GM19463 (cell line): ENCODE measurements at regions not wholly inside any gene's neighbourhood (a gene's known extent, or its start where the extent isn't known, plus 50 kb on each side); places are given as distances from the start of the nearest gene placed in this dataset.

Experiments used
- ATAC-seq: cut with Tn5 transposase; IDR thresholded peaks from one replicate; pipeline ENCODE4 v1.9.1; 2021; ENCODE audit warnings: mild to moderate bottlenecking, moderate library complexity; ENCODE audit not compliant: unreplicated experiment

GRCh38 chr4:67051000-67051789, 494.1 kb downstream of the CENPC start:
- ATAC-seq, result no peak

DNA sequence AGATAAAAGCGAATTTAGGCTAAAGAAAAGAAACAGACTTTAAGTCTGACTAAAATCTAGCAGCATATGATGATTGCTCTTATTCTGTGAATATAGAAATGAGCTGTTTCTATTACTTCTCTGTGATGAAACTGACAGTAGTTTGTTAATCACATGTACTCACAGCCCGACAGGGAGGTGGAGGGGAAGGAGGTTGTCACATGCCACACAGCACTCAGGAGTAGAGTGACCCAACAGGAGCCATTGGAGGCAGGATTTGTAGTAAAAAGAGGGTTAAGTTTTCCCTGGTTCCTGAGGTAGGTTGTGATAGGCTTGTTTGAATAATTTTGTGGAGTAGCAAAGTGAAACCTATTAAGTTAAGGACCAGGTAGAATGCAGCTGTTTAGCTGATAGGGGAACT, 495.9 kb downstream of the CENPC start:
- no peak for ATAC-seq

DNA sequence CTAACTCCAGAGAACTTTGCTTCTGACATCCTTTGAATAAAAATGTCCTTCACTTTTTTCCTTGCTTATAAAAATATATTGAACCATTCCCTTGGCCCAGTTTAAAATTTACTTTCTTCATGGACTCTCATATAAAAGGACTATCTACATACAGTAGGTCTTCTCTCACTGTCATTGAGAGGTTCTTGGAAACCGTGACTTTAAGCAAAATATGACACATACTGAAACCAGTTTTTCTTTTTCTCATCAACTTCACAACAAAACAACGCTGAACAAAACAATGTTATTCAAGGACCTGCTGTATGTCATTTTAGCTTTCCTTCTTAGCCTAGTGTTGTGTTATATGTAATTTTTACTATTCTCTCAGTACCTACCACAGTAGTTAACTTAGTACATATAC, 496.8 kb downstream of the CENPC start:
- ATAC-seq, result no peak

GRCh38 chr4:67040315-67040714, 505.0 kb downstream of the CENPC start:
- ATAC-seq, result no peak

- ATAC-seq, result no peak
Observed at GRCh38 chr4:67038228-67038566, 507.1 kb downstream of the CENPC start.

- no peak for ATAC-seq
Observed at GRCh38 chr4:67037504-67038227, 507.6 kb downstream of the CENPC start.

- no peak for ATAC-seq
Observed at GRCh38 chr4:67036791-67037190, 508.5 kb downstream of the CENPC start.

DNA sequence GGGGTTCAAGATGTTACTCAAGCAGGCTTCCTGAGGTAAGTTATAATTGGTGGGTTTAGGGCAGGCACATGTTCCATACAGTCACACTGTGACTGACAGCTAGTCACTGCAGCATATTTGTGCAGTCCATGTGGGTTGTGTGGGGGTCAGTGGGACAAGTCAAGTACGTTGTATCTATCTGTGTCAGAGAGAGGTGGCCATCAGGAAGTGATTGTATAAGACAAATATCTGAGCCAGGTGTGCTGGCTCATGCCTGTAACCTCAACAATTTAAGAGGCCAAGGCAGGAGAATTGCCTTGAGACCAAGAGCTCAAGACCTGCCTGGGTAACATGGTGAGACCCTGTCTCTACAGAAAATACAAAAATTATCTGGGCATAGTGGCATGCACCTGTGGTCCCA, 509.3 kb downstream of the CENPC start:
- no peak for ATAC-seq

GRCh38 chr4:67035501-67035900, 509.8 kb downstream of the CENPC start:
- ATAC-seq, result no peak

GRCh38 chr4:67030636-67031035, 514.7 kb downstream of the CENPC start:
- ATAC-seq, result no peak

DNA sequence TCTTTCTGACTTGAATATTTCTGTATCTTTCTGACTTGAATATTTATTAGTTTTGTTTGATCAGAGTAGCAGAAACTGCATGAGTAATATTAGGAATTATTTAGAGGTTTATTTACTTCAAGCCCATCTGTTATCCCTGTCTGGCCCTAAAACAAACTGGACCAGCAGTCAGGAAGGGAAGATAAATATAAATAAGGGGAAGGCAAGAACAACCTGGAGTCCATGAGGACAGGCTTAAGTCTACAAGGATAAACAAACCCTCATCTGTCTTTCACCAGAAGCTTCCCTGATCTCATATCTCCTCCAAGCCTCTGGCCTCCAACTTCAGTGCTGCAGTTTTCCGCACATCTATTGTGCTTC, 524.9 kb downstream of the CENPC start:
- ATAC-seq, result no peak

DNA sequence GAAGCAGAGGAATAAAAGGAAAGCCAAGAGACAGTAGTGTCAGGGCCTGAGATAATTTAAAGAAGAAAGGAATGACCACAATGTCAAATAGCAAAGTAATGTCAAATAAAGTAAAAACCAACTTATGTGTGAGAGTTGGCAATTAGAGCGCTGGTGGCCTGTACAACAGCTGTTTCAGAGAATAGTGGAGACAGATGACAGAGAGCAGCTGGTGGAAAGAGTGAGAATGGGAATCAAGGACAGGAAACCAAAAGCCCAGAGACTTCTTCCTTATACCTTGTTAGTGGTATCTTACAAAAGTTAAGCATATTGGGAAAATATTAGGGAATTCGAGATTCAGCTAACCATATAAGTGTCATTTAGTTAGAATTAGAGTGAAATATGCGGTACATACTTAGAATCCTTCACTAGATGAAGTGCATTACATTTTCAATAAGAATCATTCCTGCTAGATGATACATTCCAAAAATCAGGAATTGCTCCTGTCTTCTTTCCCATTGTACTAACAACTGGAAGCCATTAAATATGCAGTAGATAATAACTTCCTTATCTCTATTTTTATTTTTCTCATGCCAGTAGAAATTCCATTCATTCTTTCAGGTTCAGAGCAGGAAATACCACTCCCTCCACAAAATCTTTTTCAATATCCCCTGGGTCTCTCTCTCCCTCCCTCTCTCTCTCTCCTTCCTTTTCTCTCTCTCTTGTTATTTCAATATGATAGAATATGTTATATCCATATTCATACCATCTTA, 525.4 kb downstream of the CENPC start:
- ATAC-seq, result no peak

GRCh38 chr4:67014592-67014991, 530.7 kb downstream of the CENPC start:
- no peak for ATAC-seq

- ATAC-seq, result no peak
Observed at GRCh38 chr4:67006791-67007190, 538.5 kb downstream of the CENPC start.

- no peak for ATAC-seq
Observed at GRCh38 chr4:66991521-66991920, 553.8 kb downstream of the CENPC start.

DNA sequence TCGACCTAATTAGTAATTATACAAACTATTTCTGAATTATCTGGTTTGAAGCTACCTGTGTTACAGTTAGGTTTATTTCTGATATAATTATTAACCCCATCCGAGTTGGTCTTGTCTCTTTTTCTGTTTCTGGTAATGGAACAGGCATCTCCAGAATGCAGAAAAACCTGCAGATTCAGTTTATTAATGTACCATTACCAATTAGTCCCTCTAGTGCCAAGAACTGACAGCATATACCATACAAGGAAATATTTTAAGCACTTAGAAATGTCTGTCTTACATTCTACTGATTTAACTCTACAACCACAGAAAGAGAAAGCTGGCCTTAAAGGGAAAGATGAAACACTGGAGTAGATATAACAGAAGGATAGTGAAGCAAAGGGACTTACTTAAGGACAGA, 570.6 kb downstream of the CENPC start:
- ATAC-seq, result no peak

DNA sequence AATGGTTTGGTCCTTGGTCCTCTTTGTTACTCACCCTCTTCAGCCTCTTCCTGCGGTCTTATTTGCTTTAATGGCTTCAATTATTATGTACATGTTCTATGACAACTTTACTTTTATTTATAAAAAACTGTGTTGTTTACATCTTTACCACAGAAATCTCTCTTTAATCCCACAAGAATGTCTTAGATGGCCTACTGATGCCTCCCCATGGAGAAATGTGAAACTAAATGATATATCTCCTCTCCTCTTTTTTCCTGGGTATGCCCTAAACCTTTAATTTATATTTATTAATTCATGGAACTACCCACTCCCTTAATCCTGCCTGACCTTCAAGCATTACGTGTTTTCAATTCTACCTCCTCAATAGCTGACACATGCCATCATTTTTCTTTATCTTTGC, 573.2 kb downstream of the CENPC start:
- ATAC-seq, result no peak

DNA sequence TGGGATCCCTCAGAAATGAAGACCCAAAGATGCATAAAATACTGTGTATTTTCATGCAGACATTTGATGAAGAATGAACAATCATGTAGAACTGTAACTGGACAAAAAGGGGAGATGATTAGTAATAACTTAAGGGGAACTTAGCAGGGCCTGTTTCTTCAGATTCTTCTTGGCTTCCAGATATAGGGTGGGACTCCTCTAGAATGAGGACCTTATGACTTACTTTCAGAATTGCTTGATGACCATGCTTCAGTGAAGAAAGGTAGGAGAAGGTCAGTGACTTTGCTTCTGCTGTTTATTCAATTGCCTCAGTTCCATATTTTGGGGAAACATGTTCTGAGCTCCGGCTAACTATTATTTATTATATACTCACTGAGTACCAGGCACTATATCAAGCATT, 580.8 kb downstream of the CENPC start:
- ATAC-seq, result no peak

- ATAC-seq, result no peak
Observed at GRCh38 chr4:66963084-66963483, 582.2 kb downstream of the CENPC start.

DNA sequence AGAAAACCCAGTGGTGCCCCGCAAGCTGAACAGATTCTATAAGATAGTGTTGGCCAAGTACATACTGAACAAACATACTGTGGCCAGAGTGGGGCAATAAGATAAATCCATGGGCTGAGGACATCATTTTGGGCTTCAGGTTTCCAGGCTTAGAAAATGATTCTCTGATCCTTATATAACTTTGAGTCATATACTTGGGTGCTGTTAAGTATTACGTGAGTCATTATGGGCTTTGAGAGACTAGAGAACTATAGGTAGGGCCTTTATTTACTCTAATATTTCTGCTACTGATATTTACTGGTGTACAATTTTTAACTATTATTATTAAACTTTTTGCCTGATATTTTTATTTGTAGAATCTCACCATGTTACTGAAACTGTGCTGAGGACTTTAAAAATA, 586.1 kb downstream of the CENPC start:
- ATAC-seq, result no peak

DNA sequence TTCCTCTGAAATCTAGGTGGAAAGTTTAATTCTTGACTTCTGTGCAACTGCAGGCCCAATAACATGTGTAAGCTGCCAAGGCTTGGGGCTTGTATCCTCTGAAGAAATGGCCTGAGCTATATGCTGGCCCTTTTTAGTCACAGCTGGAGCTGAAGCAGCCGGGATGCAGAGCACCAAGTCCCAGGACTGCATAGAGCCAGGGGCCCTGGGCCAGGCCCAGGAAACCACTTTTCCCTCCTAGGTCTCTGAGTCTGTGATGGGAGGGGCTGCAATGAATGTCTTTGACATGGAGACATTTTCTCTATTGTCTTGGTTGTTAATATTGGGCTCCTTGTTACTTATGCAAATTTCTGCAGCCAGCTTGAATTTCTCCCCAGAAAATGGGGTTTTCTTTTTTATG, 588.5 kb downstream of the CENPC start:
- ATAC-seq, result no peak

GRCh38 chr4:66956426-66956825, 588.9 kb downstream of the CENPC start:
- no peak for ATAC-seq
